ENCODE measurements at regions not wholly inside any gene's neighbourhood (a gene's known extent, or its start where the extent isn't known, plus 50 kb on each side); places are given as distances from the start of the nearest gene placed in this dataset.

DNA sequence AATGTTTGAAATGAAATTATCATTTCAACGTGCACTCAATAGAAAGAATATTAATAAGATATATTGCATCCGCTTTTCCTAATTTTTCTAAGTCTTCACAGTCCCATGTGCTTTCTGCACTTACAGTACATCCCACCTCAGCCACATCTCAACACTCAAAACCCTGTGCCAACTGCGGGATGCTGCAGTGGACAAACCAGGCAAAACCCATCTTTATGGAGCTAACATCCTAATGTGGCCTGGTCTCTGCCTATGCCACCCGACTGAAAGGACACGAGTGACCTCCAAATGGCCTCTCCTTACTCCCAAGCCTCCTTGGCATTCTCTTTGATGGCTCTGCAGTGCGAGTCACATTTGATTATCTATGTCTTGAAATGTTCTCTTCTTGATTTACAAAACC, 57.4 kb upstream of the ADRB1 start:
- Mint-ChIP-seq H3K27ac (no peak overlapping the region), H3K4me3 (no peak overlapping the region), H3K27me3 (ENCODE audit: low read depth) (no peaks in the 10 kb centered on the region), H3K36me3 (no peaks in the 10 kb centered on the region), H3K9me3 (peaks cover 10% of the 10 kb centered on the region), H3K4me1 (peaks cover 8% of the 10 kb centered on the region)
- DNase-seq (ENCODE audit: low spot score in 2 of 2, unreplicated experiment in 2 of 2), result no peak
- TF ChIP-seq, protein P1, sequence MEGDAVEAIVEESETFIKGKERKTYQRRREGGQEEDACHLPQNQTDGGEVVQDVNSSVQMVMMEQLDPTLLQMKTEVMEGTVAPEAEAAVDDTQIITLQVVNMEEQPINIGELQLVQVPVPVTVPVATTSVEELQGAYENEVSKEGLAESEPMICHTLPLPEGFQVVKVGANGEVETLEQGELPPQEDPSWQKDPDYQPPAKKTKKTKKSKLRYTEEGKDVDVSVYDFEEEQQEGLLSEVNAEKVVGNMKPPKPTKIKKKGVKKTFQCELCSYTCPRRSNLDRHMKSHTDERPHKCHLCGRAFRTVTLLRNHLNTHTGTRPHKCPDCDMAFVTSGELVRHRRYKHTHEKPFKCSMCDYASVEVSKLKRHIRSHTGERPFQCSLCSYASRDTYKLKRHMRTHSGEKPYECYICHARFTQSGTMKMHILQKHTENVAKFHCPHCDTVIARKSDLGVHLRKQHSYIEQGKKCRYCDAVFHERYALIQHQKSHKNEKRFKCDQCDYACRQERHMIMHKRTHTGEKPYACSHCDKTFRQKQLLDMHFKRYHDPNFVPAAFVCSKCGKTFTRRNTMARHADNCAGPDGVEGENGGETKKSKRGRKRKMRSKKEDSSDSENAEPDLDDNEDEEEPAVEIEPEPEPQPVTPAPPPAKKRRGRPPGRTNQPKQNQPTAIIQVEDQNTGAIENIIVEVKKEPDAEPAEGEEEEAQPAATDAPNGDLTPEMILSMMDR (IDR thresholded peaks at IDR 0.05; ENCODE audit: unreplicated experiment), result no peak

- DNase-seq (ENCODE audit: low spot score in 2 of 2, unreplicated experiment in 2 of 2), result no peak
- peaks cover 6% of the 10 kb centered on the region for H3K4me1 Mint-ChIP-seq
- H3K4me3 Mint-ChIP-seq, result no peak overlapping the region
- TF ChIP-seq, protein P1 (IDR thresholded peaks at IDR 0.05; ENCODE audit: unreplicated experiment), result no peak
- peaks cover 10% of the 10 kb centered on the region for H3K9me3 Mint-ChIP-seq
- no peaks in the 10 kb centered on the region for H3K36me3 Mint-ChIP-seq
- H3K27ac Mint-ChIP-seq, result no peak overlapping the region
- H3K27me3 Mint-ChIP-seq (ENCODE audit: low read depth), result no peaks in the 10 kb centered on the region
Measured at GRCh38 chr10:113987156-113987555, 56.5 kb upstream of the ADRB1 start.

- no peak overlapping the region for H3K27ac Mint-ChIP-seq
- peaks cover 4% of the 10 kb centered on the region for H3K4me1 Mint-ChIP-seq
- H3K4me3 Mint-ChIP-seq, result no peak overlapping the region
- TF ChIP-seq, protein P1 (IDR thresholded peaks at IDR 0.05; ENCODE audit: unreplicated experiment), result no peak
- no peak for DNase-seq (ENCODE audit: low spot score in 2 of 2, unreplicated experiment in 2 of 2)
- no peaks in the 10 kb centered on the region for H3K27me3 Mint-ChIP-seq (ENCODE audit: low read depth)
- no peaks in the 10 kb centered on the region for H3K36me3 Mint-ChIP-seq
- peaks cover 10% of the 10 kb centered on the region for H3K9me3 Mint-ChIP-seq
Measured at GRCh38 chr10:113987805-113988204, 55.9 kb upstream of the ADRB1 start.

DNA sequence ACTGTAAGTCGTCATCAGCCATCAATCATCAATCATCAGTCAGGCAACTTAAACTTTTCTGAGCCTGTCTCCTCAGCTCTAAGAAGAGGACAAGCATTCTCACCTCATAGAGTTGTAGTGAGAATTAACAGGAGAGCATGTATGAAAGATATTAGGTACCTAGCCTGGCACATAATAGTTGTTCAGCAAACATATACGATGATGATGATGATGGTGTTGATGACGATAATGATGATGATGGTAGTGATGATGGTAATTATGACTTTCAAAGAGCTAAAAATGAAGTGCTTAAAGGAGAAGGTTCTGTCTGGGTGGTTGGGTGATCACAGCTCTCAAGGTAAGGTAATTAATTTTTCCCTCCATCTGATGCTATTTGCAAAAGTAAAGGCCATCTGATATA, 55.1 kb upstream of the ADRB1 start:
- TF ChIP-seq, protein P1 (IDR thresholded peaks at IDR 0.05; ENCODE audit: unreplicated experiment), result no peak

DNA sequence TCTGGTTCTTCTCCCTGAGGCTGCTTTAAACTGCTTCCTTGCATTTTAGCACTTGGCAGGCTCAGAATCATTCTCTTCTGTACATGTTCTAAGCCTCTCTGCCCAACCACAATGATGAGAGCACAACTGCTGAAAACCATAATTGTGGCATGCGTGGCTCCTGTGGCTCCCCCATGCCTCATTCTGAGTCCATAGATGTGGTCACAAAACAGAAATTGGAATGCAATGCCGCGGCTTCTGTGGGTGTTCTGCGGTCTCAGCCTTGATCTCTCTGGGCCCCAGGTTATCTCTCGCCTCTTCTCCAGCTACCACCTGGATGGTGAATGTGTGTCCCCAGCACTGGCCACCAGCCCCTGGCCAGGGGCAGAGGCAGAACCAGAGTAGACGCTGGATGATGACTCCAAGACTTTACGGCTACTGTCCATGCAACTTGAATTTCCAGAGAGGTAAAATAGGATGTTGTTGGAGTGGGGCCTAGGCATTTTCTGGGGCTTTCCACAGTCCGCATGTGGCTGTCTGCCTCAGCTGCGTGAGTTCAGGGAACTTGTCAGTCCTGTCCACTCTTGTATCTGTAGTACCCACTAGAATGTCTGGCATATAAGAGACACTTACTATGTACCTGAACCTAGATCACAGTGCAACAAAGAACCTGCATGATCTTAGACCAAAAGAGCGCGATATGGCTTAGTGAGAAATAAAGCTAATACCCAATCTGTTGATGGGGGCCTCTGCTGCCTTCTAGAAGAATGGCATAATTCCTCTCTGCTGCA, 52.4 kb upstream of the ADRB1 start:
- no peak overlapping the region for H3K27ac Mint-ChIP-seq
- peaks cover 10% of the 10 kb centered on the region for H3K9me3 Mint-ChIP-seq
- DNase-seq (ENCODE audit: low spot score in 2 of 2, unreplicated experiment in 2 of 2), result no peak
- no peaks in the 10 kb centered on the region for H3K36me3 Mint-ChIP-seq
- TF ChIP-seq, protein P1 (IDR thresholded peaks at IDR 0.05; ENCODE audit: unreplicated experiment), result no peak
- H3K4me3 Mint-ChIP-seq, result no peak overlapping the region
- H3K27me3 Mint-ChIP-seq (ENCODE audit: low read depth), result peaks cover 7% of the 10 kb centered on the region
- H3K4me1 Mint-ChIP-seq, result no peaks in the 10 kb centered on the region

More for the DNA sequence above, 55.1 kb upstream of the ADRB1 start:
- H3K9me3 Mint-ChIP-seq, result peaks cover 10% of the 10 kb centered on the region
- peaks cover under 1% of the 10 kb centered on the region for H3K4me1 Mint-ChIP-seq
- no peak overlapping the region for H3K4me3 Mint-ChIP-seq
- DNase-seq (ENCODE audit: low spot score in 2 of 2, unreplicated experiment in 2 of 2), result no peak
- H3K36me3 Mint-ChIP-seq, result no peaks in the 10 kb centered on the region
- H3K27me3 Mint-ChIP-seq (ENCODE audit: low read depth), result no peaks in the 10 kb centered on the region
- no peak overlapping the region for H3K27ac Mint-ChIP-seq

Data from mesothelial cell of epicardium (in vitro differentiated cells).